Natural killer cell (primary cell): ENCODE measurements at regions not wholly inside any gene's neighbourhood (a gene's known extent, or its start where the extent isn't known, plus 50 kb on each side); places are given as distances from the start of the nearest gene placed in this dataset.

Experiments used
- ATAC-seq, 3 donors: fragments of 150-1000 bp in 2 of 3; fragments of 200-7000 bp in 1 of 3; cut with Tn5 transposase; 1 replicate in 1 of 3; 2 replicates in 2 of 3; pipeline ENCODE4 v1.10.0; 2021; ENCODE audit warnings: mild to moderate bottlenecking in 2 of 3, moderate library complexity in 2 of 3
- DNase-seq, 2 donors: peaks; one replicate each; pipeline versions ENCODE4 v3.0.0 to v3.0.0-alpha.2; 2013 to 2021; ENCODE audit warnings: mixed read lengths in 1 of 2
- H3K27ac ChIP-seq: one replicate; pipeline ENCODE4 v1.5.1; 2013; ENCODE audit warnings: mild to moderate bottlenecking, low read length
- H3K27me3 ChIP-seq: one replicate; pipeline ENCODE4 v1.6.1; 2013; ENCODE audit warnings: low read length; ENCODE audit not compliant: control insufficient read depth, insufficient read depth
- H3K36me3 ChIP-seq: one replicate; pipeline ENCODE4 v1.6.1; 2013; ENCODE audit warnings: low read length; ENCODE audit not compliant: control insufficient read depth, insufficient read depth
- H3K4me1 ChIP-seq: one replicate; pipeline ENCODE4 v1.6.1; 2013; ENCODE audit warnings: low read length; ENCODE audit not compliant: control insufficient read depth, insufficient read depth
- H3K4me3 ChIP-seq: one replicate; pipeline ENCODE4 v1.5.1; 2013; ENCODE audit warnings: low read length
- H3K9me3 ChIP-seq: one replicate; pipeline ENCODE4 v1.6.1; 2013; ENCODE audit warnings: low read length; ENCODE audit not compliant: control insufficient read depth, insufficient read depth
- H3K27ac Mint-ChIP-seq, 2 donors: one replicate each; pipeline ENCODE4 v1.8.0; 2022; ENCODE audit warnings: mild to moderate bottlenecking in 2 of 2, mixed read lengths in 2 of 2, moderate library complexity in 1 of 2
- H3K27me3 Mint-ChIP-seq, 2 donors: one replicate each; pipeline ENCODE4 v1.8.0; 2022; ENCODE audit warnings: low read depth in 2 of 2, mixed read lengths in 2 of 2
- H3K36me3 Mint-ChIP-seq: one replicate; pipeline ENCODE4 v1.8.0; 2022; ENCODE audit warnings: mixed read lengths
- H3K4me1 Mint-ChIP-seq, 2 donors: one replicate each; pipeline ENCODE4 v1.8.0; 2022; ENCODE audit warnings: mixed read lengths in 2 of 2
- H3K4me3 Mint-ChIP-seq: one replicate; pipeline ENCODE4 v1.8.0; 2022; ENCODE audit warnings: mild to moderate bottlenecking, moderate library complexity, mixed read lengths
- H3K9me3 Mint-ChIP-seq, 2 donors: one replicate each; pipeline ENCODE4 v1.8.0; 2022; ENCODE audit warnings: mixed read lengths in 2 of 2
- CTCF ChIP-seq: fragments of 200-600 bp; IDR thresholded peaks from one replicate; pipeline ENCODE4 v1.8.0; 2022; ENCODE audit warnings: antibody characterized with exemption
- WGBS: methylation state at CpG from one replicate; pipeline ENCODE4 v1.1.7; 2013; ENCODE audit warnings: missing lambda C conversion rate; ENCODE audit not compliant: insufficient coverage; 5-methylcytosine and 5-hydroxymethylcytosine counted together
- intact Hi-C: fragments of 100-400 bp; cut with micrococcal nuclease; formaldehyde crosslinking; loops from one replicate; pipeline ENCODE4 v1.14.2; 2022

- DNase-seq, result peak in 1 of 2 donors; percentile 62
Measured at GRCh38 chr14:21874946-21875345, 201.3 kb upstream of the OR4E1 start.

GRCh38 chr14:21874167-21874566, 200.5 kb upstream of the OR4E1 start:
- intact Hi-C loops, result loop anchor here (2.0 kb wide), 1 partner anchor 51 kb away; no protein-coding TSS in a partner anchor
- Mint-ChIP-seq H3K4me1 (peaks cover 61 to 63% of the 10 kb centered on the region in 2 donors), H3K4me3 (peak overlapping the region; percentile 88), H3K36me3 (no peaks in the 10 kb centered on the region), H3K27ac (peak overlapping the region; percentile 90 to 91), H3K27me3 (no peaks in the 10 kb centered on the region), H3K9me3 (peaks cover 2 to 3% of the 10 kb centered on the region in 2 donors)
- Histone ChIP-seq H3K9me3 (no peaks in the 10 kb centered on the region), H3K27ac (peak overlapping the region; percentile 54), H3K4me1 (peaks cover 16% of the 10 kb centered on the region), H3K4me3 (peak overlapping the region; percentile 21), H3K27me3 (no peaks in the 10 kb centered on the region), H3K36me3 (no peaks in the 10 kb centered on the region)
- peak; percentile 84 to 96 (median 94) for ATAC-seq
- peak in 1 of 2 donors; percentile 50 for DNase-seq
- no peak for TF ChIP-seq CTCF
- 14% methylated on average over 2 of the region's 3 CpGs for WGBS

More at GRCh38 chr14:21874946-21875345, 201.3 kb upstream of the OR4E1 start:
- WGBS, result 0% methylated on average over 1 of the region's 1 CpG
- Mint-ChIP-seq H3K4me1 (peaks cover 59 to 62% of the 10 kb centered on the region in 2 donors), H3K9me3 (peaks cover 2 to 3% of the 10 kb centered on the region in 2 donors), H3K27ac (peak overlapping the region; percentile 90 to 91), H3K4me3 (peak overlapping the region; percentile 88), H3K36me3 (no peaks in the 10 kb centered on the region), H3K27me3 (no peaks in the 10 kb centered on the region)
- TF ChIP-seq CTCF, result no peak
- no peaks in the 10 kb centered on the region for H3K36me3 ChIP-seq
- intact Hi-C loops, result loop anchor here (2.0 kb wide), 1 partner anchor 50 kb away; no protein-coding TSS in a partner anchor
- no peak overlapping the region for H3K4me3 ChIP-seq
- H3K27me3 ChIP-seq, result no peaks in the 10 kb centered on the region
- peak overlapping the region; percentile 54 for H3K27ac ChIP-seq
- no peaks in the 10 kb centered on the region for H3K9me3 ChIP-seq
- H3K4me1 ChIP-seq, result peaks cover 16% of the 10 kb centered on the region
- ATAC-seq, result peak in 2 of 3 donors; percentile 22 to 29

GRCh38 chr14:21868442-21869046, 194.9 kb upstream of the OR4E1 start:
- Mint-ChIP-seq H3K36me3 (no peaks in the 10 kb centered on the region), H3K27me3 (no peaks in the 10 kb centered on the region), H3K4me3 (no peak overlapping the region), H3K9me3 (peaks cover 2 to 3% of the 10 kb centered on the region in 2 donors), H3K27ac (peak overlapping the region; percentile 19 to 66), H3K4me1 (peaks cover 30% of the 10 kb centered on the region in 2 donors)
- peak; percentile 91 to 100 (median 92) for ATAC-seq
- Histone ChIP-seq H3K4me1 (no peaks in the 10 kb centered on the region), H3K4me3 (no peak overlapping the region), H3K27ac (no peak overlapping the region), H3K9me3 (no peaks in the 10 kb centered on the region), H3K27me3 (no peaks in the 10 kb centered on the region), H3K36me3 (no peaks in the 10 kb centered on the region)
- intact Hi-C loops, result loop anchor here (1.0 kb wide), 2 partner anchors 46 to 65 kb away; no protein-coding TSS in a partner anchor
- TF ChIP-seq CTCF, result peak; percentile 97
- WGBS, result 93% methylated on average over 1 of the region's 2 CpGs
- DNase-seq, result peak; percentile 60 to 86

GRCh38 chr14:21867541-21867940, 193.9 kb upstream of the OR4E1 start:
- Mint-ChIP-seq H3K4me1 (peaks cover 20% of the 10 kb centered on the region in 2 donors), H3K4me3 (no peak overlapping the region), H3K36me3 (no peaks in the 10 kb centered on the region), H3K9me3 (peaks cover 2 to 3% of the 10 kb centered on the region in 2 donors), H3K27ac (no peak overlapping the region), H3K27me3 (no peaks in the 10 kb centered on the region)
- Histone ChIP-seq H3K9me3 (no peaks in the 10 kb centered on the region), H3K27me3 (no peaks in the 10 kb centered on the region), H3K36me3 (no peaks in the 10 kb centered on the region), H3K4me3 (no peak overlapping the region), H3K27ac (no peak overlapping the region), H3K4me1 (no peaks in the 10 kb centered on the region)
- ATAC-seq (no peak), DNase-seq (no peak)
- intact Hi-C loops, result no loop called here
- TF ChIP-seq CTCF, result no peak
